HCT116 (cell line): ENCODE measurements at regions not wholly inside any gene's neighbourhood (a gene's known extent, or its start where the extent isn't known, plus 50 kb on each side); places are given as distances from the start of the nearest gene placed in this dataset.

Source experiments
- CEBPB ChIP-seq: IDR thresholded peaks from 2 replicates; pipeline ENCODE4 v1.6.1; 2012; ENCODE audit warnings: low read depth
- CTCF ChIP-seq, 3 experiments: fragments of 200-600 bp in 1 of 3; sonication (generic) in 1 of 3; IDR thresholded peaks in 2 of 3; conservative IDR thresholded peaks in 1 of 3; 2 replicates each; pipeline ENCODE4 v1.5.1; 2012 to 2017; ENCODE audit warnings: low read depth in 2 of 3, low read length in 2 of 3, antibody characterized with exemption in 1 of 3, borderline replicate concordance in 1 of 3, control low read depth in 1 of 3, mild to moderate bottlenecking in 1 of 3, mixed read lengths in 1 of 3, mixed run types in 1 of 3, moderate library complexity in 1 of 3; ENCODE audit not compliant: insufficient read depth in 1 of 3
- MAX ChIP-seq: IDR thresholded peaks from 2 replicates; pipeline ENCODE4 v1.6.1; 2012
- POLR2AphosphoS5 ChIP-seq: IDR thresholded peaks from 2 replicates; pipeline ENCODE4 v1.6.1; 2011; ENCODE audit warnings: mild to moderate bottlenecking, low read depth, low read length, moderate library complexity
- REST ChIP-seq: IDR thresholded peaks from 2 replicates; pipeline ENCODE4 v1.6.1; 2012; ENCODE audit warnings: low read depth
- ZFX ChIP-seq: fragments of 450-650 bp; IDR thresholded peaks from 2 replicates; pipeline ENCODE4 v1.6.1; 2017

DNA sequence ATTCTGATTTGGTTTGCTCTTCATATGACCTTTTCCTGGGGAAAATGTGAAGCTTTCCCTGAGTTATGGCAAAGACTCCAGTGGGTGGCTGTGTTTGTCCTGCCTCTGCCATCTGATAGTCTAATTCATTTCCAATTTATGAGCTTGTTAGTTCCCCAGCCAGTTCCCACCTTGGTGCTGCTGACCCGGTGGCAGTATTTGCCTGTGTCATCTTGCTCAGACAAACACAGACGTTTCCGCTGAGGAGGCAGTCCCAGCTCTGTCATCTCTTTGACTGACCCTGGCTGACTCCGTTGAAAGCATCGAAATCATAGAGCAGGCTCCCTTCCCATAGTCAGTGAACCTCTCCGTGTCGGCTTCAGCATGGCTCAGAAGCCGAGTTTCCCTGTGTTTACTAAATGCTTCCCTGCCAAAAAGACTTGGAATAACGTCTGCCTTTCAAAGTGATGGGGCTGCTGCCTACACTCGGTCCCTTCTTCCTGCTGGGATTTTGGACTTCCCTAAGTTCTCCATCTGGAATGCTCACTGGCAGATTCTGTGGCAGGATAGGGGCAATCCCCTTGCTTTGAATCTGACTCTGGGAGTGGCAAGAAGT, 538.3 kb downstream of the NPIPA7 start:
- no peak for TF ChIP-seq ZFX
- no peak for TF ChIP-seq REST
- no peak for TF ChIP-seq CTCF (IDR thresholded peaks at IDR 0.05 in 2 of 3, conservative IDR thresholded peaks at IDR 0.05 in 1 of 3; ENCODE audit: borderline replicate concordance in 1 of 3, insufficient read depth in 1 of 3, low read depth in 2 of 3, low read length in 2 of 3)
- no peak for TF ChIP-seq POLR2AphosphoS5
- TF ChIP-seq CEBPB = no peak
- no peak for TF ChIP-seq MAX
